ENCODE measurements at regions not wholly inside any gene's neighbourhood (a gene's known extent, or its start where the extent isn't known, plus 50 kb on each side); places are given as distances from the start of the nearest gene placed in this dataset.

- no peak overlapping the region for H3K4me3 ChIP-seq (ENCODE audit: low read depth, low read length)
- DNase-seq (ENCODE audit: low read depth) = no peak
- TF ChIP-seq CTCF (conservative IDR thresholded peaks at IDR 0.05; ENCODE audit: low read depth, low read length) = no peak
Observed at GRCh38 chr12:78651755-78652154, 212.8 kb upstream of the SYT1 start.

GRCh38 chr12:78666584-78666983, 198.0 kb upstream of the SYT1 start:
- no peak for DNase-seq (ENCODE audit: low read depth)
- TF ChIP-seq CTCF (conservative IDR thresholded peaks at IDR 0.05; ENCODE audit: low read depth, low read length) = no peak

GRCh38 chr12:78671295-78671694, 193.3 kb upstream of the SYT1 start:
- no peak overlapping the region for H3K4me3 ChIP-seq (ENCODE audit: low read depth, low read length)
- DNase-seq (ENCODE audit: low read depth) = peak; percentile 9
- no peak for TF ChIP-seq CTCF (conservative IDR thresholded peaks at IDR 0.05; ENCODE audit: low read depth, low read length)

More at GRCh38 chr12:78666584-78666983, 198.0 kb upstream of the SYT1 start:
- H3K4me3 ChIP-seq (ENCODE audit: low read depth, low read length) = no peak overlapping the region

DNA sequence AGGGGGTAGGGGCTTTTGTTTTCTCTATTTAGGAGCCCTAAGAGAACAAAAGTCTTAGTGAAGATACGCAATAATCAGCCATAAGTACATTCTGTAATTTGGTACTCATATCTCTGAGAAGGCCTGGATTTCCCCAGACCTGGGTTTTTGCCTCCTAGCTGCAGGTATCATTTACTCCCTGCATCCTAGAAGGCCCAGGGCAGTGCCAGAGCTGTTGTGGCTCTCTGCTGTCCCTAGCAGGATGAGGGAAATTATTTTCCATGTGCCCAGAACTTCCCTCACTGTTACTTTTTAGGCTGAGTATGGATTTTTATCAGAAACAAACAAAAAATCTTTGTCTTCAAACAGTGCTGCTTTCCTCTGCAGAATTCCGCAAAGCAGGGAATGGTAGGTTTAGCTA, 192.5 kb upstream of the SYT1 start:
- no peak overlapping the region for H3K4me3 ChIP-seq (ENCODE audit: low read depth, low read length)
- TF ChIP-seq CTCF (conservative IDR thresholded peaks at IDR 0.05; ENCODE audit: low read depth, low read length) = no peak
- DNase-seq (ENCODE audit: low read depth) = no peak

GRCh38 chr12:78674311-78675090, 190.1 kb upstream of the SYT1 start:
- TF ChIP-seq CTCF (conservative IDR thresholded peaks at IDR 0.05; ENCODE audit: low read depth, low read length) = no peak
- H3K4me3 ChIP-seq (ENCODE audit: low read depth, low read length) = no peak overlapping the region
- DNase-seq (ENCODE audit: low read depth) = no peak

- H3K4me3 ChIP-seq (ENCODE audit: low read depth, low read length) = no peak overlapping the region
- no peak for DNase-seq (ENCODE audit: low read depth)
- no peak for TF ChIP-seq CTCF (conservative IDR thresholded peaks at IDR 0.05; ENCODE audit: low read depth, low read length)
Observed at GRCh38 chr12:78680596-78680995, 184.0 kb upstream of the SYT1 start.

- TF ChIP-seq CTCF (conservative IDR thresholded peaks at IDR 0.05; ENCODE audit: low read depth, low read length) = no peak
- no peak overlapping the region for H3K4me3 ChIP-seq (ENCODE audit: low read depth, low read length)
- no peak for DNase-seq (ENCODE audit: low read depth)
Observed at GRCh38 chr12:78683031-78683430, 181.5 kb upstream of the SYT1 start.
